RWPE1 (cell line): ENCODE measurements at regions not wholly inside any gene's neighbourhood (a gene's known extent, or its start where the extent isn't known, plus 50 kb on each side); places are given as distances from the start of the nearest gene placed in this dataset.

Experiments
- CTCF ChIA-PET: fragments of 350-600 bp; sonication (Branson Sonifier 250); formaldehyde crosslinking; extraction: SDS; loops from one replicate; lab custom pipeline; 2021; lab: Yijun Ruan, JAX
- POLR2A ChIA-PET: fragments of 400-600 bp; formaldehyde crosslinking; extraction: SDS; loops from one replicate; lab custom pipeline; 2020; ENCODE audit warnings: antibody characterized with exemption; ENCODE audit not compliant: low non-redundant PET; lab: Yijun Ruan, JAX
- DNase-seq: peaks from one replicate; pipeline ENCODE4 v3.0.0; 2012; ENCODE audit warnings: low spot score
- H3K27ac ChIP-seq: fragments of 450-650 bp; 2 replicates; pipeline ENCODE4 v1.5.1; 2017
- TF ChIP-seq, protein P1 (sequence below): fragments of 450-650 bp; conservative IDR thresholded peaks from 2 replicates; pipeline ENCODE4 v1.5.1; 2017; ENCODE audit warnings: low read depth, mild to moderate bottlenecking

DNA sequence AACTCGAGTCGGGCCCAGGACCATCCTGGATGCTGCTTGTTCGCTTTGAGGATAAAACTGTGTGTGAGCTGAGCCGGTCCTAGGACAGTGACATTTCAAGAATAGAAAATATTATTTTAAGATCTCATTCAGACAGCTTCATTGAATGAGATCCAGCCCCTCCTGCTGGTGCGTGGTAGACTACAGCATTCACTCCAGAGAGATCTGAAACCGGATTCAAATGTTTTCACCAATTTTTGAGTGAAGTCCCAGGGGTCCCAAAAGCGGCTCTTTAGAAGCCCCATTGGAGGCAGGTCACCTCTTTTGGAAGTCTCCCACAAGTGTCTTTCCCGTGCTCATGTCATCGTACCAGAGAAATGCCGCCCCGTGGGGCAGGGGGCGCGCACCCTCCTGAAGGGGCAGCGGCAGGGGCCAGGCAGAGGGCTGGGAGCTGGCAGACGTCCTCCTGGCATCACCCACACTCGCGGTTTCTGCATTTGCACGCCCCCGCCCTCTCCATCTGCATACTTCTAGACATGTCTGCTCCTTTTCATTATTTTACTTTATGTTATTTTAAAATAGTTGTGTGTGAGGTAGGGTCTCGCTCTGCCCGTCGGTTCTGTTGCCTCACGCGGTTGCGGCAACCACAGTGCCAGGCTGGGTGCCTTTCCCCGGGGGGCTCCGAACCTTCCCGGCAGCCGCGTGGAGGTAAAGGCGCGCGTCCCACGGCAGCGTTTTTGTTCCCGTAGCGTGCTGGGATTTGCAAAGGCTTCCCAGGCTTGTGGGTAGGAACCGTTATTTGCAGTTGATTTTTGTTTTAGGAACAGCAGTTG is 52.3 kb upstream of the DPYSL4 start:
- TF ChIP-seq, protein P1, sequence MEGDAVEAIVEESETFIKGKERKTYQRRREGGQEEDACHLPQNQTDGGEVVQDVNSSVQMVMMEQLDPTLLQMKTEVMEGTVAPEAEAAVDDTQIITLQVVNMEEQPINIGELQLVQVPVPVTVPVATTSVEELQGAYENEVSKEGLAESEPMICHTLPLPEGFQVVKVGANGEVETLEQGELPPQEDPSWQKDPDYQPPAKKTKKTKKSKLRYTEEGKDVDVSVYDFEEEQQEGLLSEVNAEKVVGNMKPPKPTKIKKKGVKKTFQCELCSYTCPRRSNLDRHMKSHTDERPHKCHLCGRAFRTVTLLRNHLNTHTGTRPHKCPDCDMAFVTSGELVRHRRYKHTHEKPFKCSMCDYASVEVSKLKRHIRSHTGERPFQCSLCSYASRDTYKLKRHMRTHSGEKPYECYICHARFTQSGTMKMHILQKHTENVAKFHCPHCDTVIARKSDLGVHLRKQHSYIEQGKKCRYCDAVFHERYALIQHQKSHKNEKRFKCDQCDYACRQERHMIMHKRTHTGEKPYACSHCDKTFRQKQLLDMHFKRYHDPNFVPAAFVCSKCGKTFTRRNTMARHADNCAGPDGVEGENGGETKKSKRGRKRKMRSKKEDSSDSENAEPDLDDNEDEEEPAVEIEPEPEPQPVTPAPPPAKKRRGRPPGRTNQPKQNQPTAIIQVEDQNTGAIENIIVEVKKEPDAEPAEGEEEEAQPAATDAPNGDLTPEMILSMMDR, result no peak
- ChIA-PET POLR2A (no interaction called here), CTCF (interaction anchor here (1.8 kb wide), 1 partner anchor 8 kb away, joined by 10 read pairs; no protein-coding TSS in a partner anchor)
- H3K27ac ChIP-seq, result no peak overlapping the region
- DNase-seq, result no peak

DNA sequence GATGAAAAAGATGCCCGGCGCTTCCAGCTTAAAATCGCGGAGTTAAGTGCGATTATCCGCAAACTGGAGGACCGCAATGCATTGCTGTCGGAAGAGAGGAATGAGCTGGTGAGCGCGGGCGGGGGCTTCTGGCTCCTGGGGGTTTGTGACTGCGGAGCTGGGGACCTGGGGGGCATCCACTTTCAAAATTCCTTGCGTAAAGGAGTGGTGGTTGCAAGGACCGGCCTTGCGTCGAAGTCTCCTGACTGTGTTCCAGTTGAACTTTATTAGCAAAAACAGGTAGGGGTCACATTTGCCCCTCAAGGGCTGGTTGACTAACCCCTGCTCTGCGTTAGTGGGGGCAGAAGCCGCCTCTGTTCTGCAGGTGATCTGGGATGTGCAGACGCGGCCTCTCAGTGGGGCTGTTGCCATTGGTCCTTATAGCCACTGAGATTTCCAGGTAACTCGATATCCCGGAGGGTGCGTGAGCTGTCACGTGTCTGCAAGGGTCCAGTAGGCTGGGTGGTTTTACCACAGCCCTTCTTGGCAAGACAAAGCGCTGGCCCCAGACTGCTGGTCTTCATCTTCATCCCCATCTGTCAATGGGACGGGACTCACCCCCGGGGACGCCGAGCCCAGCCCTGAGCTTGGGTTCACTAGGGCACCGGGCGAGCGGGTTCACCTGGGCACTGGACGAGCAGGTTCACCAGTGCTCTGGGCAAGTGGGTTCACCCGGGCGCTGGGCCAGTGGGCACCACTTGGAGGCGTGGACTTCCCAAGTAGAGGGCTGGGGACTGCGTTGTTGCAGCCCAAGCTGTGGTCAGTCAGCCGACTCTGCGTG is 51.5 kb upstream of the DPYSL4 start:
- DNase-seq, result no peak
- H3K27ac ChIP-seq, result no peak overlapping the region
- ChIA-PET POLR2A (no interaction called here), CTCF (interaction anchor here (0.5 to 0.7 kb wide), 2 partner anchors 9 to 61 kb away, joined by 4 to 6 read pairs; no protein-coding TSS in a partner anchor)
- TF ChIP-seq, protein P1, result no peak

DNA sequence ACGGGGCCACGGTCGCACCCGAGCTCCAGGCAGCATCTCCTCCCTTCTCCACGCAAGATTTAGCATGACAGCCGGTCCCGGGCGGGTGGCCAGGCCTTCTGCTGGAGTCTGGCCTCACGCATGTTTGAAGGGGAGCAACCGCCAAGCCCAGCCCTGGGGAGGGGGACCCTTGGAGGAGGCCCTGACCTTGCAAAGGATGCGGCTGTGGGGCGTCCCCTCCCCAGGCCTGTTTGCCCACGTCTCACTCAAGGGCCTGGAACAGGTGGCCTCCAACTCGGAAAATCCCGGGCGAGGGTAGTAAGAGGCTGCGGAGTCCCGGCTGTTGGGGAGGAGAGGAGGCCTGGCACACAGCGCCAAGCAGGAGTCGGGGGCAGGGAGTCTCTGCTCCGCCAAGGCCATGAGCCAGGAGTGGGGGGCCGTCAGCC is 50.6 kb upstream of the DPYSL4 start:
- CTCF ChIA-PET, result interaction anchor here (0.5 kb wide), 1 partner anchor 10 kb away, joined by 6 read pairs; no protein-coding TSS in a partner anchor

DNA sequence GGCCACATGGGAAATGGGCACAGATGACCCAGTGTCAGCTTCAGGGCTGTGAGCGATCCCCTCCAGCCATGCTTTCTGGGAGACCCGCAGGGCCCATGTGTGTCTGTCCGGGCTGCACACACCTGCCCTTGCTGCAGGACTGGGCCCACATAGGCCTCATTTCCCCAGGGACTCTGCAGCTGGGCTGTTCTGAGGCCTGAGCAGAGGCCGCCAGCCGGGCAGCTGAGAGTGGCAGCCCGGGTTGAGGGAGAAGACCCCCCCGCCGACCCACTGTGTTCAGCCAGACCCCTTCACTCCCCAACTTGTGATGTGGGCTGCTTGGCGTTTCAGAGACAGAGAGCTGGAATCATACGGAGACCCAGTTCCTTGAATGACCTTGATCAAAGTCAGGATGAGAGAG is 50.1 kb upstream of the DPYSL4 start:
- TF ChIP-seq, protein P1, result no peak
- no peak for DNase-seq
- CTCF ChIA-PET, result no interaction called here
- H3K27ac ChIP-seq, result no peak overlapping the region
- POLR2A ChIA-PET, result no interaction called here

More for the DNA sequence above, 50.6 kb upstream of the DPYSL4 start:
- TF ChIP-seq, protein P1, result no peak
- DNase-seq, result no peak
- H3K27ac ChIP-seq, result no peak overlapping the region
- POLR2A ChIA-PET, result no interaction called here
